Astrocyte of the spinal cord (primary cell): ENCODE measurements at regions not wholly inside any gene's neighbourhood (a gene's known extent, or its start where the extent isn't known, plus 50 kb on each side); places are given as distances from the start of the nearest gene placed in this dataset.
A peak's percentile ranks its signal among the peaks of the same experiment; 100 is the strongest.

ENCODE experiments used
- DNase-seq: peaks from one replicate; pipeline ENCODE4 v3.0.0; 2011; ENCODE audit warnings: low read depth, low spot score
- H3K4me3 ChIP-seq: 2 replicates; pipeline ENCODE4 v1.5.1; 2011; ENCODE audit warnings: low read depth, mild to moderate bottlenecking, low read length, moderate library complexity
- CTCF ChIP-seq: IDR thresholded peaks from 2 replicates; pipeline ENCODE4 v1.5.1; 2012; ENCODE audit warnings: low read depth, mild to moderate bottlenecking, low read length, inconsistent platforms
- in situ Hi-C: cut with HindIII; loops from 2 replicates; pipeline ENCODE4 v1.10.0; 2017; ENCODE audit warnings: low sequenced_read_pairs

GRCh38 chr2:176552501-176553135 lies 283.4 kb downstream of the MTX2 start:
- DNase-seq, result peak; percentile 83

GRCh38 chr2:176553685-176554100 lies 284.5 kb downstream of the MTX2 start:
- H3K4me3 ChIP-seq, result peak overlapping the region; percentile 41
- peak; percentile 23 for TF ChIP-seq CTCF
- in situ Hi-C loops, result no loop called here
- DNase-seq, result peak; percentile 71

More at GRCh38 chr2:176552501-176553135, 283.4 kb downstream of the MTX2 start:
- TF ChIP-seq CTCF, result no peak
- H3K4me3 ChIP-seq, result no peak overlapping the region
- in situ Hi-C loops, result no loop called here

GRCh38 chr2:176554101-176555048 lies 285.1 kb downstream of the MTX2 start:
- in situ Hi-C loops, result no loop called here
- peak; percentile 77 for DNase-seq
- H3K4me3 ChIP-seq, result peak overlapping the region; percentile 41
- TF ChIP-seq CTCF, result peak; percentile 61

- TF ChIP-seq CTCF, result no peak
- in situ Hi-C loops, result no loop called here
- H3K4me3 ChIP-seq, result no peak overlapping the region
- no peak for DNase-seq
Measured at GRCh38 chr2:176555112-176555511, 285.9 kb downstream of the MTX2 start.

GRCh38 chr2:176555781-176556180 lies 286.5 kb downstream of the MTX2 start:
- DNase-seq, result no peak
- in situ Hi-C loops, result no loop called here
- no peak overlapping the region for H3K4me3 ChIP-seq
- no peak for TF ChIP-seq CTCF

- DNase-seq, result no peak
- in situ Hi-C loops, result no loop called here
- no peak overlapping the region for H3K4me3 ChIP-seq
- TF ChIP-seq CTCF, result no peak
Measured at GRCh38 chr2:176556373-176556772, 287.1 kb downstream of the MTX2 start.
